ENCODE measurements at regions not wholly inside any gene's neighbourhood (a gene's known extent, or its start where the extent isn't known, plus 50 kb on each side); places are given as distances from the start of the nearest gene placed in this dataset.
A peak's percentile ranks its signal among the peaks of the same experiment; 100 is the strongest.
"Not testable (repeated sequence)": the region's sequence is repeated elsewhere in the genome, so short reads cannot be mapped to it uniquely, and the experiment has no call there.

DNA sequence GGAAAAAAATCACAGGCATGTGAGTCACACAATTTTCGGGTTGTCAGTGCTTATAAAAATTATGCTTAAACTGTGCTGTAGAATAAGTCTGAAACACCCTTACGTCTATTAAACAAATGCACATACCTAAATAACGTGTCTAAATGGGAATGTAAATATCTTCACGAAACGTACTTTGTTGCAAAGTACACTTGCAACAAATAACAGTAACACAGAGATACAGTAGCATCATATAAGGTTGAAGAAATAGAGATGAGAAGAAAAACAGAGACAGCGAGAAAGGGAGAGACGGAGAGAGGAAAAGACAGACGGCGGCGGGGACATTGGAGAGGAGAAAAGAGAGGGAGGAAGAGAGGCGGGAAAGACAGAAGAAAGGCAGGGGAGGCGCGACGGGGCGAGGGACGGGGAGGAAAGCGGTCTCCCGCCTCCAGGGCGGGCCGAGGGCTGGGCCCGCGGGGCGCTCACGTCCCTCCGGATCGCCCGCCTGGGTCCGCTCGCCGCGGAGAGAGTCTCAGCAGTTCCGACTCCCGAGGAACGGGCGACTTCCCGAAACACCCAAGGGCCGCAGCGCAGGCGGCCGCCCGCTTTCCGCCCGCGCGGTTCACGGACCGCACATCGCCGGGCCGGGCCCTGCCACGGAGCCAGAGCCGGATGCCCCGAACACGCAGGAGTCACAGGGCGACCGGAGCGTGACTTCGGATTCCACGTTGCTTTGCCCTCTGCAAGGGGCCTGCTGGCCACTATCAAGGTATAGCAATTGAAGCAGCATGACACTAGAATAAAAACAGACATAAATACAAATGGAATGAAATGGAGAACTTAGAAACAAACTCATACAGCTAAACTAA, 153.4 kb downstream of the LMLN start:
- peak; percentile 48 for ATAC-seq (ENCODE audit: low FRiP score)
- no peak for DNase-seq (ENCODE audit: low spot score)
- TF ChIP-seq, protein P1, sequence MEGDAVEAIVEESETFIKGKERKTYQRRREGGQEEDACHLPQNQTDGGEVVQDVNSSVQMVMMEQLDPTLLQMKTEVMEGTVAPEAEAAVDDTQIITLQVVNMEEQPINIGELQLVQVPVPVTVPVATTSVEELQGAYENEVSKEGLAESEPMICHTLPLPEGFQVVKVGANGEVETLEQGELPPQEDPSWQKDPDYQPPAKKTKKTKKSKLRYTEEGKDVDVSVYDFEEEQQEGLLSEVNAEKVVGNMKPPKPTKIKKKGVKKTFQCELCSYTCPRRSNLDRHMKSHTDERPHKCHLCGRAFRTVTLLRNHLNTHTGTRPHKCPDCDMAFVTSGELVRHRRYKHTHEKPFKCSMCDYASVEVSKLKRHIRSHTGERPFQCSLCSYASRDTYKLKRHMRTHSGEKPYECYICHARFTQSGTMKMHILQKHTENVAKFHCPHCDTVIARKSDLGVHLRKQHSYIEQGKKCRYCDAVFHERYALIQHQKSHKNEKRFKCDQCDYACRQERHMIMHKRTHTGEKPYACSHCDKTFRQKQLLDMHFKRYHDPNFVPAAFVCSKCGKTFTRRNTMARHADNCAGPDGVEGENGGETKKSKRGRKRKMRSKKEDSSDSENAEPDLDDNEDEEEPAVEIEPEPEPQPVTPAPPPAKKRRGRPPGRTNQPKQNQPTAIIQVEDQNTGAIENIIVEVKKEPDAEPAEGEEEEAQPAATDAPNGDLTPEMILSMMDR (IDR thresholded peaks at IDR 0.05) = no peak

DNA sequence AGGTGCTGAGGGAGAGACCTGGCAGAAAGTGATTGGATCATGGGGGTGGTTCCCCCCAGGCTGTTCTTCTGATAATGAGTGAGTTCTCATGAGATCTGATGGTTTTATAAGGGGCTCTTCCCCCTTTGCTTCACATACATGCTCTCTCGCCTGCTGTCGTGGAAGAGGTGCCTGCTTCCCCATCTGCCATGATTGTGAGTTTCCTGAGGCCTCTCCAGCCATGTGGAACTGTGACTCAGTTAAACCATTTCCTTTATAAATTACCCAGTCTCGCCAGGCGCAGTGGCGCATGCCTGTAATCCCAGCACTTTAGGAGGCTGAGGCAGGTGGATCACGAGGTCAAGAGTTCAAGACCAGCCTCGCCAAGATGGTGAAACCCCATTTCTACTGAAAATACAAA, 154.5 kb downstream of the LMLN start:
- DNase-seq (ENCODE audit: low spot score); ATAC-seq (ENCODE audit: low FRiP score): not testable (repeated sequence)

DNA sequence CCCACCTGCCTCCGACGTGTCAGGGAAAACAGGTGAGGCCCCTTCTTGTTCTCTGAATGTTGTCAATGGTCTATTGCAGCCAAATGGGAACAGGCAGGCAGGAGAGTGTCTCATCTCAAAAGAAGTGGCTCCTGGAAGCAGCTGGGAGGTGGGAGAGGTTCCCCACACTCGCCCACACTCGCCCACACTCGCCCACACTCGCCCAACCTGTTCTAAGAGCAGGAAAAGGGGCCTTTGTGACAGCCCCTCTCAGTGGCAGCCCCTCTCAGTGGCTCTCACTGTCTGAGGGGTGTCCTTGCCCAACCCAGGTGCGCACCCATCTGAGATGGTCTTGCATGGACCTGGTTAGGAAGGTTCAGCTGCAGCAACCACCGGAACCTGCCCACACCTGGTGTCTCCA, 162.2 kb downstream of the LMLN start:
- not testable (repeated sequence) for DNase-seq (ENCODE audit: low spot score); ATAC-seq (ENCODE audit: low FRiP score)

DNA sequence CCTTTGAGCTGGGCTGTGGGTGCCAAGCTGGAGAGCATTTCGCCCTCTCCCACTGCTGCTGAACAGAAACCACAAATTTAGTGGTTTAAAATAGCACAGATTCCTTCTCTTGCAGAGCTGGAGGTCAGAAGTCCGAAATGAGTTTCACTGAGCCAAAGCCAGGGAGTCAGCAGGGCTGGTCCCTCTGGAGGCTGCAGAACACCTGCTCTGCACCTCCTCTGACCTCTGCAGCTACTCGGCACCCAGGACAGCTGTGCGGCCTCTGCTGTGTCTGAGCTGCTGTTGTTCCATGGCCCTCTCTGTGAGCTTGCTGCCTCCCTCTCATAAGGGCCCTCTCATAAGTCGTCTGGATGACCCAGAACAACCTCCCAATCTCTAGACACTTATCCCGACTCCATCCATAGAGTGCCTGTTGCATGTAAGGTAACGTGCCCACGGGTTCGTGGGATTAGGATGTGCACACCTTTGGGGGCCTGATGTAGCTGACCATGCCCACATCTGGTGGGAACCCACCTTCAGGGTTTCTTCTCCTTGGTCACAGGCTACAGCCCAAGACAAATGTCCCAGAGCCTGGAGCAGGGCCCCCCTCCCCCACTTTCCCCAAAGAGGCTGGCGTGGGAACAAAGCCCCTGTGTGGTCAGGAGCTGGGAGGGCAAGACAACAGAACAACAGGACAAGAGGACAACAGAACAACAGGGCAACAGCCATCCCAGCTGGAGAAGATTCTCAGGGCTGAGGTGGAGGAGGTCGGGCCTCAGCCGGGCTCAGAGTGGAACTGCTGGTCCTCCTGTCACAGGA, 177.2 kb downstream of the LMLN start:
- not testable (repeated sequence) for ATAC-seq (ENCODE audit: low FRiP score); DNase-seq (ENCODE audit: low spot score)

DNA sequence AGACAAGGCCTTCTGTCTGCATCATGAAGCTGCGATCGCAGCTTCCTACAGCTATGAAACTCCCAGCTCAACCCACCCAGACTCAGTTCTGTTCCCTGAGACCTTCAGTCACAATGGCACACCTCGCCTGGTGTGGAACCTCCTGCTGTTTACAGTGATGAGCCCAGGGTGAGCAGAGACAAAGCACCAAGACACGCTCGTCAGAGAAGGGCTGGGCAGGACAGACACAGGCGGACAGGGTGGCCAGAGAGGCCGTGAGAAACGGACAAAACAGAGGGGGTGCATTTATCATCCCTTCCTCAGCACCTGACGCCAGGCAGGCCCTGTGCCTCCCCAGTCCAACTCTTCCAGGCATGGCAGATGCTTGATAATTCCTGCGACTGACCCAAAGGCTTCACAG, 178.2 kb downstream of the LMLN start:
- peak; percentile 19 for ATAC-seq (ENCODE audit: low FRiP score)
- not testable (repeated sequence) for DNase-seq (ENCODE audit: low spot score)

DNA sequence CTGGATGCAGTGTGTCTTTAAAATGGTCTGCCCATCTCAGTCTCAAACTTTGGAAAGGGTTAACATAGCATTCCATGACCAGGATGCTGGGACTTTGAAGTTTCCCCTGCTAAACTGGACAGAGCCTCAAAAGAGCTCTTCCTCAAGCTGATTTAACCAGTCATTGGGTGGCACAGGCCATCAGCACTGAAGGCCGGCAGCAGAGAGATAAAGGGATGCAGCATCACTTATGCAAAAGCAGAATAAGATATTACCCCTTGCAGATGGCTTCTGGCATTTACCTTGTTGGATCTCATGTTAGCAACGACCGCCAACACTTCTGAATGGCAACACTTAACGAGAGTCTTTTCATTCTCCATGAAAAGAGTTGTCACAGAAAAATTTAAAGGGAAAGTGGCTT, 179.0 kb downstream of the LMLN start:
- ATAC-seq (ENCODE audit: low FRiP score); DNase-seq (ENCODE audit: low spot score): not testable (repeated sequence)

DNA sequence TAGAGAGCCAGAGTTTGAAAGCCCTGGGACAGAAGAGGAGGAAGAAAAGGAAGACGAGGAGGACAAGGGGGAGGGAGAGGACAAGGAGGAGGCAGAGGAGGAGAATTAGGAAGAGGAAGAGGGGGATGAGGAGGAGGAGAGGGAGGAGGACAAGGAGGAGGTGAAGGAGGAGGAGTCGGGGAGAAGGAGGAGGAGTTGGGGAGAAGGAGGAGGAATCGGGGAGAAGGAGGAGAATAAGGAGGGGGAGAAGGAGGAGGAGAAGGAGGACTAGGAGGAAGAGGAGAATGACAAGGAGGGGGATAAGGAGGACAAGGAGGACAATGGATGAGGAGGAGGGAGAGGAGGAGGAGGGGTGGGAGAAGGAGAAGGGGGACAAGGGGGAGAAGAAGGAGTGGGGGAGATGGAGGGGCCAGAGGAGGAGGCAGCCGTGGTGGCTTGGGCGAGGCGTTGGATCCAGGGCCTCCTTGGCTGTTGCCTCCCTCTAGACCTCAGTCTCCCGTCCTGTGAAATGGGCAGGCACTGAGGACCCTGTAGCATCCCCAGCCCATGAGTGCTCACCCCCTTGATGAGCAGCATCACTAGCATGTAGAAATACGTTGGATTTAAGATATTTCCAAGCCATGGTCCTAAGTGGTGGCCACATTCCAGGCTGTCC, 179.6 kb downstream of the LMLN start:
- not testable (repeated sequence) for DNase-seq (ENCODE audit: low spot score); ATAC-seq (ENCODE audit: low FRiP score)

DNA sequence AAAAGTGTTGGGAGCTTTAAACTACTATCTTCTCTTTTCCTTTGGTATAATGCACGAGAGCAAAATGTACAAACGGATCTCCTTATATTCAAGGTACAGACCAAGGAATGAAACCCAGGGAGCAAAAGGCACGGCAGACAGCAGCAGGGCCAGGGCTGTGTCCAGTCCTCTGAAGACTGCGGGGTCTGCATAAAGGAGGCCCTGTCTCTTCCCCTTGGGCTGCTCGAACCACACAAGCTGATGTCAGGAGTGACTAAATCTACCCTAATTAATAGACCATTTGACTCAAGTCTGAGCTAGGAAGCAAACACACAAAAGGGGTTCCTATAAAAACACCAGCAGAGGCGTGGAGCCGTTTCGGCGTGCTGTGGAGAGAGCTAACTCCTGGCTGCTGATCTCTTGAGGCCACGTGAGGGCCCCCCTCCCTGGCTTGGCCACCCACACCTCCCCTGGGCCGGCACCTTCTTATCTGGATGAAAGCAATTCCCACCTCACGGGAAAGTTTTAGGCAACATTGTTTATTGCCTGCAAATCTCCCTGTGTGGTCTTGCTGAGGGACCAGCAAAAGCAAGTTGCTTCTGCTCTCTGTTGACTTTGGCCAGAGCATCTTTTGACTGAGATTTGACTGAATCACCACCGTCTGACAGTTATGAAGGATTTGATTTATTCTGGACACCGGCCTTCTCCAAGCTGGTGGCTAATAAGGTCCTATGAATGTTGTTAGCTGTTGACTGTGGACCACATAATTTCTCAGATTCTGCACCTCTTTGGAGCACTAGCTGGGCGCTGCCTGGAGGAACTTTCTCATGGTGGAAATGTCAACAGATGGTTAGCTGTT, 183.5 kb downstream of the LMLN start:
- DNase-seq (ENCODE audit: low spot score); ATAC-seq (ENCODE audit: low FRiP score): not testable (repeated sequence)

DNA sequence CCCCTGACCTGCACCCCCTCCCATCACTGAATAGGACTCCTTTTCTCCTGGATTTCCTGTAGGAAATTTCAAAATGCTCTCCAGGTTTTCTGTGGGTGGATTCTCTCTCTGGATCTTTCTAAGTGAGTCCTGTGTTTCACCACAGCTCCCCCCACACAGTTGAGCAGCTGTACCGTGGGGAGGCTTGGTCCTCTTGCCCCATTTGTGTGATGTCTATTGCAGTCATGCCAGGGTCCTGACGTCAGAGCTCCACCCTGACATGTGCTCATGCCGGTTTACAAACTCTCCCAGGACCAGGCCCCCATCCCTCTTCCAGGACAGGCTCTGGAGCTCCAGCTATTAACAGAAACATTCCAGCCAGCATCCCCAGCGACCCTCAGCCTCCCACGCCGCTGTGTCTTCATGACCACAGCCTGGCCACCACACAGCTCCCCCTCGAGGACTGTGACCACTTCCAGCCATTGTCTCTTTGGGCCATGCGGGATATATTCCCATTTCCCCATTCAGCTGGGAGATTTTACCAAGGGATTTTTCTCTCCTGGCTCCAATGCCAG, 185.3 kb downstream of the LMLN start:
- not testable (repeated sequence) for DNase-seq (ENCODE audit: low spot score)
- ATAC-seq (ENCODE audit: low FRiP score) = peak; percentile 39

DNA sequence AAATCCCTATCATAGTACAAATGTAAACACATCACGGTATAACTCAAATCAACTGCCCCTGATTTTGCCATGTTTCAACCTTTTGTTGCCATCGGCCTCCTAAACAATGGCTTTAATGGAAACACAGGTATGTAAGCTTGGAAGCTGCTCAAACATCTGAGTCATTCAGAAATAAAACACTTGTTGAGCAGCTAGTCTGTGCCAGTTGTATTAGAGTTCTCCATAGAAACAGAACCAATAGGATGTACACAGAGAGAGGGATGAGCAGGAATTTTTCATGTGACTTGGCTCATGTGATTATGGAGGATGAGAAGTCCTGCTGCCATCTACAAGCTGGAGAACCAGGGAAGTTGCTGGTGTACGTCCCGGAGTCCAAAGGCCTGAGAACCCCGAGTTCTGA, 186.1 kb downstream of the LMLN start:
- ATAC-seq (ENCODE audit: low FRiP score); DNase-seq (ENCODE audit: low spot score): not testable (repeated sequence)

DNA sequence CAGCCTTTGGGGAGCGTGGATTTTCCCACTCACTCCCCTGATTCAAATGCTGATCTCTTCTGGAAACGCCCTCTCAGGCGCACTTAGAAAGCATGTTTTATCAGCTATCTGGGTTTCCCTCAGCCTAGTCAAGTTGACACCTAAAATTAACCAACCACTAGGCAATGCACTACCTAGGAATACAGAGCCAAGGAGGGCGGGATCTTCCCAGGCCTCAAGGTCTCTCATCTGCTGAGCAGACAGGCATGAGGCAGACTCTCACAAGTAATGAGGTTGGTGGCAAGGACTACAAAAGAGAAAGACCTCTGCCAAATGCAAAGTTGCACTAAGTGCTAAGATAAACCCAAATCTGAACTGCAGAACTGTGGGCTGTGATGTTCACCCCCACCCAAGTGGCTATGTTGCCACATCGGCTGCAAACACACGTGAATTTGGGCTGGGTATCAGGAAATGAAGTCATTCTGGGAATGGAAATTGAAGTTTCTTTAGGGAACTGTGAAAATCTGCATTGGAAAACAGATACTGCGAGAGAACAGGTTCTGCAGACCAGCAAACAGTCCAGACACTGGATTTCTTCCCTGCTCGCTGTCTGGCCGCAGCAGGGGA, 186.6 kb downstream of the LMLN start:
- DNase-seq (ENCODE audit: low spot score); ATAC-seq (ENCODE audit: low FRiP score): not testable (repeated sequence)

DNA sequence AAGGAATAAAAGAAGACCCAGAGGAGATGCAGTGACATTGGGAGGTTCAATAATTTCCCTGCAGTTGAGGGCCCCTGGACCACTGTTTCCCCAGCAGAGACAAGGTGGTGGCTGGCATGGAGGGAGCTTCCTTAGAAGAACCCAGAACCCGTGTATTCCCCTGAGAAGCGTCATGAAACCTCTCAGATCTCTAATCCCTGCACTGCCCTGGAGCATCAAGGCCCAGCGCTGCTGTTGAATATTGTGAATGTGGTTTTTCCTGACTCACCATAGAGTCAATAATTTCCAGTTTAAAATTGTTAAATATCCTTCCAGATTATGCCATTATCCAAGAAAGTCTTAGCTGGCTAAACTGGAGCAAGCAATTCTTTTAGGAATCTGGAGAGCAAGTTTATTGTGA, 187.2 kb downstream of the LMLN start:
- DNase-seq (ENCODE audit: low spot score); ATAC-seq (ENCODE audit: low FRiP score): not testable (repeated sequence)

DNA sequence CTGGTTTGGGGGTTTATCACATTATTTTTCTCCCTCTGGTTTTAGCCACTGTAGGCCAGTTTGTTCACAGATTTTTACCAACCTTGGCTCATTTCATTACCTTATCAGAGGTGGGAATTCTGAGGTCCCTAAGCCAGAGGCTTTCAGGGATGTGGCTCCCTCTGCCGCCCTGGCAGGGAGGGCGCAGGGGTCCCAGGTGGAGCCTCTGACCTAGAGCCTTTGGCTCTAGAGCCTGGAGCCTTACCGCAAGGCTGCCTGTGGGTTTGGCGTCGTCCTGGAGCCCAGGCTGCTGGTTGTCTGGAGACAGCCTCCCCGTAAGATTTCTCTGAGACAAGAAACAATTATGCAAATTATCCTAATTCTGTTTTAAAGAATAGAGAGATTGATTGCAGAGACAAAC, 188.0 kb downstream of the LMLN start:
- ATAC-seq (ENCODE audit: low FRiP score); DNase-seq (ENCODE audit: low spot score): not testable (repeated sequence)

DNA sequence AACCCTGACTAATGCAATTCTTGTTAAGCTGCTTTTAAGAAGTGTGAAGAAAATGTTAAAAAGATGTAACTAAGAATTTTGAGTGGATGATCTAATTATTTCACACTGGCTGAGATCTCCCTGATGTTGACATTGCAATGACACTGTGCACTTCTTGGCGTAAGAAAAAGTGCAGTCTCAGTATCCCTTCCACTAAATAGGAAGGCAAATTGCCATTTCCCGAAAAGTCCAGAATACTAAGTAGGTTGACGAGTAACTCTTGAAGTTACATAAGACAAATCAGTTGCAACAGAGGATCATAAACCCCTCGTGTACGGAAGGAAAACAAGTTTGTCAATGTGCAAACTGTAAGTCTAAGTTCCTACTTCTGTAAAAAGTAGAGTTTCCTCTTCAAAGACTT, 189.9 kb downstream of the LMLN start:
- not testable (repeated sequence) for DNase-seq (ENCODE audit: low spot score); ATAC-seq (ENCODE audit: low FRiP score)

DNA sequence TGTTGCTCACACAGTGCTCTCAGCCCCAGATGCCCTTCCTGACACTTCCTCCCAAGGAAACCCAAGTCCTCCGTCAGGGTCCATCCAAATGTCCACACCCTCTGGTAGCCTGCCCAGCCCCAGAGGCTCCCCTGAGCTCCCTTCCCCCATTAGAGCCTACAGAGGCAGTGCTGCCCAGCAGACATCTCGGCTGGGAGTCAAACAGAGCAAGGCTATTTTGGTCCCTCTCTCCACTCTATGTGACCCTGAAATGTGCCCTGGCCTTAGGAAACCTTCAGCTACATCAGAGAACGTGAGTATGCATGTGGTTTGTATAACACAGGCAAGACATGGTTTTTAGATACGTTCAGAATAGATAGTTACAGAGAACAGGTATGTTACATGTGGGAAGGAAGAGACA, 191.8 kb downstream of the LMLN start:
- ATAC-seq (ENCODE audit: low FRiP score); DNase-seq (ENCODE audit: low spot score): not testable (repeated sequence)

DNA sequence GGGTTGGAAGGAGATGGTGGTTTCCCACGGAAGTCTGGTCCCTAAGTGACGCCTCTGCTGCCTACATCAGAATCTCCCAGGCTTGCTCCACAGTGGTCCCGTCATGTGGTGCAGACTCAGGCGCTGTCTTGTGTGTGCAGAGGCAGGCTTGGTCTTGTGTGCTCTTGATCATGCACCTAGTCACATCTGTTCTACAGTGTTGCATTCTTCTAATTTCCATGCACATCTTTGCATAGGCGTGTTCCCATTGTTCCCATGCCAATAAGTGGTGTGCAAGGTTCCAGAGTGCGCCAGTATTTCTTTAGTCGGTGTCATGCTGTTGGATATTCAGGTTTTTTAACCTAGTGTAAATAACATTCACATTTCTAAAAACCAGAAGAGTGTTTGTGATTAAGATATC, 195.8 kb downstream of the LMLN start:
- DNase-seq (ENCODE audit: low spot score); ATAC-seq (ENCODE audit: low FRiP score): not testable (repeated sequence)
